GM12891 (cell line): ENCODE measurements at regions not wholly inside any gene's neighbourhood (a gene's known extent, or its start where the extent isn't known, plus 50 kb on each side); places are given as distances from the start of the nearest gene placed in this dataset.

ENCODE experiments used
- PAX5 ChIP-seq: IDR thresholded peaks from 2 replicates; pipeline ENCODE4 v1.6.1; 2011; ENCODE audit warnings: low read length, moderate library complexity, mild to moderate bottlenecking; ENCODE audit not compliant: insufficient read depth, severe bottlenecking
- POLR2A ChIP-seq: IDR thresholded peaks from 2 replicates; pipeline ENCODE4 v1.6.1; 2011; ENCODE audit warnings: low read depth, low read length, control low read depth
- POLR2AphosphoS5 ChIP-seq: IDR thresholded peaks from 2 replicates; pipeline ENCODE4 v1.6.1; 2011; ENCODE audit warnings: low read depth, low read length, control low read depth
- POU2F2 ChIP-seq: IDR thresholded peaks from 2 replicates; pipeline ENCODE4 v1.6.1; 2011; ENCODE audit warnings: low read depth, mild to moderate bottlenecking, control low read depth, low read length, moderate library complexity
- SPI1 ChIP-seq: IDR thresholded peaks from 2 replicates; pipeline ENCODE4 v1.6.1; 2011; ENCODE audit warnings: low read depth, low read length, control low read depth
- TAF1 ChIP-seq: IDR thresholded peaks from 2 replicates; pipeline ENCODE4 v1.6.1; 2011; ENCODE audit warnings: low read depth, low read length, control low read depth

DNA sequence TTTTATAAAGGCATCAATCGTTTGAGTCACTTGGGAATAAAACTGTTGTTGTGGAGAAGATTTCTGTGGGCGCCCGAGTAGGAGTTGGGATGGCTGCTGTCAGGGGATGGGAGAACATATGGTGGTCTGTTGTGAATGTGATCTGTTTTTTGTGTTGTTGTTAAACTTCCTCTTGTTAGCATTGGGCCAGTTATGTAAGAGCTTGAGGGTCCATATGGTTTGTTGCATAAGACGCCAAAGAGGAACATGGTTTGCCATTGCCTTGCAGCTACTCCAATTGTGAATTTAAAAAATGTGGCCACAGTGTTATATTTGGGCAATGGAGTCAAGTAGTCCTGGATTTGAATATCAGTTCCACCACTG lies 136.1 kb upstream of the JUN start:
- TF ChIP-seq POLR2A (no peak), TAF1 (no peak), POLR2AphosphoS5 (no peak), SPI1 (no peak), POU2F2 (no peak), PAX5 (no peak)
